ENCODE measurements at regions not wholly inside any gene's neighbourhood (a gene's known extent, or its start where the extent isn't known, plus 50 kb on each side); places are given as distances from the start of the nearest gene placed in this dataset.

- no peak for TF ChIP-seq POLR2AphosphoS5 (IDR thresholded peaks at IDR 0.05; ENCODE audit: low read depth, low read length)
- no peak for TF ChIP-seq TAF1 (IDR thresholded peaks at IDR 0.05; ENCODE audit: low read depth, low read length)
- TF ChIP-seq POLR2A (IDR thresholded peaks at IDR 0.05; ENCODE audit: low read depth, low read length) = no peak
These were observed 585.2 kb upstream of the B3GALT2 start for GRCh38 chr1:193771596-193771995.
